IPS-20b (cell line): ENCODE measurements at regions not wholly inside any gene's neighbourhood (a gene's known extent, or its start where the extent isn't known, plus 50 kb on each side); places are given as distances from the start of the nearest gene placed in this dataset.
"Not testable (repeated sequence)": the region's sequence is repeated elsewhere in the genome, so short reads cannot be mapped to it uniquely, and the experiment has no call there.

ENCODE experiments used
- H3K27ac ChIP-seq: one replicate; pipeline ENCODE4 v1.5.1; 2013; ENCODE audit warnings: low read length
- H3K27me3 ChIP-seq: 2 replicates; pipeline ENCODE4 v1.6.1; 2013; ENCODE audit warnings: mild to moderate bottlenecking, low read length, inconsistent platforms; ENCODE audit not compliant: insufficient read depth
- H3K36me3 ChIP-seq: 2 replicates; pipeline ENCODE4 v1.6.1; 2013; ENCODE audit warnings: low read depth, mild to moderate bottlenecking, inconsistent platforms, low read length, moderate library complexity; ENCODE audit not compliant: insufficient read depth
- H3K4me1 ChIP-seq: 2 replicates; pipeline ENCODE4 v1.6.1; 2013; ENCODE audit warnings: mild to moderate bottlenecking, control low read depth, inconsistent platforms, low read length, moderate library complexity; ENCODE audit not compliant: insufficient read depth
- H3K4me3 ChIP-seq: 2 replicates; pipeline ENCODE4 v1.5.1; 2013; ENCODE audit warnings: mild to moderate bottlenecking, low read length, inconsistent platforms
- H3K9ac ChIP-seq: 2 replicates; pipeline ENCODE4 v1.6.1; 2013; ENCODE audit warnings: low read depth, mild to moderate bottlenecking, inconsistent platforms, low read length, moderate library complexity
- H3K9me3 ChIP-seq: 2 replicates; pipeline ENCODE4 v1.6.1; 2013; ENCODE audit warnings: mild to moderate bottlenecking, low read depth, low read length, inconsistent platforms; ENCODE audit not compliant: insufficient read depth

DNA sequence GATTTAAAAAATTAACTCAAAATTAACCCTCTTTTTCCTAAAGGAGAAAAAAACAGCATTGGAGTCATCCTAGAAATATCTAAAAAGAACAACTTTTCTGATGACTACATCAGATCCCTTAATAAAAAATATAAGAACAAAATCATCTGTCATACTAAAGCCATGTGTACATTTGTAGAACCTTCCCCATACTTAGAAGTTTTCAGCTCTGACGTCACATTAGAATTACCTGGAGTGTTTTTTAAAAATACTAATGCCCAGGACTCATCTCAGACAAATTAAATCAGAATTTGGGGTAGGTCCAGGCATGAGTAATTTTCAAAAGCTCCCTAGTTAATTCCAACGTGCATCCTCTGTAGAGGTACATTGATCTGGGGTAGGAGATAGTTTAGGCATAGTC, 598.0 kb downstream of the DSC3 start:
- Histone ChIP-seq H3K9ac (no peak overlapping the region), H3K9me3 (no peaks in the 10 kb centered on the region), H3K4me1 (0 out of 2 replicates have a peak, but pooled peaks cover 4% of the 10 kb centered on the region), H3K4me3 (no peak overlapping the region), H3K27me3 (no peaks in the 10 kb centered on the region), H3K36me3 (no peaks in the 10 kb centered on the region), H3K27ac (no peak overlapping the region)

DNA sequence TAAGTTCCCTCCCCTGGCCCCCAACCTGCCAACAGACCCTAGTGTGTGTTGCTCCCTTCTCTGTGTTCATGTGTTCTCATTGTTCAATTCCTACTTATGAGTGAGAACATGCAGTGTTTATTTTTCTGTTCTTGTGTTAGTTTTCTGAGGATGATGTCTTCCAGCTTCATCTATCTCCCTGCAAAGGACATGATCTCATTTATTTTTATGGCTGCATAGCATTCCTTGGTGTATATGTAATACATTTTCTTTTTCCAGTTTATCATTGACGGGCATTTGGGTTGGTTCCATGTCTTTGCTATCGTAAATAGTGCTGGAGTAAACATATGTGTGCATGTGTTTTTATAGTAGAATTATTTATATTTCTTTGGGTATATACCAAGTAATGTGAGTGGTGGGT, 602.2 kb downstream of the DSC3 start:
- H3K4me1 ChIP-seq = no peaks in the 10 kb centered on the region
- H3K9ac ChIP-seq = no peak overlapping the region
- no peaks in the 10 kb centered on the region for H3K27me3 ChIP-seq
- no peak overlapping the region for H3K4me3 ChIP-seq
- H3K36me3 ChIP-seq = no peaks in the 10 kb centered on the region
- H3K9me3 ChIP-seq = no peaks in the 10 kb centered on the region
- no peak overlapping the region for H3K27ac ChIP-seq

DNA sequence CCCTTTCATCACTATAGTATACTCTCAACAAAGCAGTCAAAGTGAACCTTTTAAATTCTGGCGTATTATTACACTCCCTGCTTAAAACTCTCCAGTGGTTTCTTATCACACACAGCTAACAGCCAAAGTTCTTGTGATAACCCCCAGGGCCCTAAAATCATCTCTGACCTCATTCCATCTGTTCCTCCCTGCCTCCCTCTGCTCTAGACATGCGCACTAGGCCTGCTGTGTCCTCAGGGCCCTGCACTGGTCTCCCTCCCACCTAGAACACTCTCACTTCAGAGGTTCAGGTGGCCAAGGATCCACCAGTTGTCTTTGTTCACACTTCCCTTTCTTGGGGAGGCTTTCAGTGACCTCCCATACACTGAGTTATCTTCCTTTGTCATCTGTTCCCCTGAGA, 603.4 kb downstream of the DSC3 start:
- H3K4me1 ChIP-seq = no peaks in the 10 kb centered on the region
- H3K9me3 ChIP-seq = no peaks in the 10 kb centered on the region
- no peaks in the 10 kb centered on the region for H3K27me3 ChIP-seq
- no peak overlapping the region for H3K9ac ChIP-seq
- no peak overlapping the region for H3K27ac ChIP-seq
- H3K4me3 ChIP-seq = no peak overlapping the region
- H3K36me3 ChIP-seq = no peaks in the 10 kb centered on the region

- no peak overlapping the region for H3K27ac ChIP-seq
- H3K36me3 ChIP-seq = no peaks in the 10 kb centered on the region
Observed at GRCh38 chr18:30432349-30432748, 610.2 kb downstream of the DSC3 start.

GRCh38 chr18:30419399-30419798, 623.1 kb downstream of the DSC3 start:
- H3K36me3 ChIP-seq, H3K27ac ChIP-seq, H3K9me3 ChIP-seq, H3K4me3 ChIP-seq, H3K9ac ChIP-seq, H3K4me1 ChIP-seq, H3K27me3 ChIP-seq: not testable (repeated sequence)

More at GRCh38 chr18:30432349-30432748, 610.2 kb downstream of the DSC3 start:
- H3K4me1 ChIP-seq = peaks cover 6% of the 10 kb centered on the region; the same call in 1 of the 2 replicates
- H3K9ac ChIP-seq = no peak overlapping the region
- H3K4me3 ChIP-seq = no peak overlapping the region
- H3K9me3 ChIP-seq = no peaks in the 10 kb centered on the region
- H3K27me3 ChIP-seq = no peaks in the 10 kb centered on the region

DNA sequence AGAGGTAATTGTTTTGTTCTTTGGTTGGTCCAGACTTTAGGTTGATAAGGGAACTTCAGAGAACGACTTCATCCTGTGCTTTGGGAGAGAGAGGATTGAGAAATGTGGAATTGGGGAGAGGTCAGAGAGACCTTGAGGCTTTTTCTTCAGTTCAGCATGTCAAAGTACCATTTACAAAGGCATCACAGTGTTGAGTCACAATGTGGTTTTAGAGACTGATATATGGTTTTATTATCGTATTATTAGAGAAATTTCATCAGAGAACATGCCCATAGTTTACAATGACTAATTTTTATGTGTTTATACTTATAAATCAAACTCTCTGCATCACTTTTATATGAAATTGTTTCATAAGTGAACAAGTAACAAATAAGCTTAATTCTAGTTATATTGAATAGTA, 626.6 kb downstream of the DSC3 start:
- no peaks in the 10 kb centered on the region for H3K27me3 ChIP-seq
- H3K4me1 ChIP-seq = no peaks in the 10 kb centered on the region
- no peak overlapping the region for H3K4me3 ChIP-seq
- H3K36me3 ChIP-seq = no peaks in the 10 kb centered on the region
- H3K9me3 ChIP-seq = no peaks in the 10 kb centered on the region
- H3K9ac ChIP-seq = no peak overlapping the region
- H3K27ac ChIP-seq = no peak overlapping the region

- no peak overlapping the region for H3K9ac ChIP-seq
- H3K27me3 ChIP-seq = no peaks in the 10 kb centered on the region
- H3K4me1 ChIP-seq = no peaks in the 10 kb centered on the region
Observed at GRCh38 chr18:30409120-30409519, 633.4 kb downstream of the DSC3 start.

GRCh38 chr18:30406728-30407127, 635.8 kb downstream of the DSC3 start:
- H3K4me3 ChIP-seq = no peak overlapping the region
- H3K27ac ChIP-seq = no peak overlapping the region
- H3K27me3 ChIP-seq = no peaks in the 10 kb centered on the region
- H3K36me3 ChIP-seq = no peaks in the 10 kb centered on the region
- H3K9ac ChIP-seq = no peak overlapping the region
- H3K4me1 ChIP-seq = no peaks in the 10 kb centered on the region
- peaks cover 7% of the 10 kb centered on the region; the same call in 1 of the 2 replicates for H3K9me3 ChIP-seq

More at GRCh38 chr18:30409120-30409519, 633.4 kb downstream of the DSC3 start:
- Histone ChIP-seq H3K9me3 (peaks cover 7% of the 10 kb centered on the region; the same call in 1 of the 2 replicates), H3K36me3 (no peaks in the 10 kb centered on the region), H3K27ac (no peak overlapping the region), H3K4me3 (no peak overlapping the region)

DNA sequence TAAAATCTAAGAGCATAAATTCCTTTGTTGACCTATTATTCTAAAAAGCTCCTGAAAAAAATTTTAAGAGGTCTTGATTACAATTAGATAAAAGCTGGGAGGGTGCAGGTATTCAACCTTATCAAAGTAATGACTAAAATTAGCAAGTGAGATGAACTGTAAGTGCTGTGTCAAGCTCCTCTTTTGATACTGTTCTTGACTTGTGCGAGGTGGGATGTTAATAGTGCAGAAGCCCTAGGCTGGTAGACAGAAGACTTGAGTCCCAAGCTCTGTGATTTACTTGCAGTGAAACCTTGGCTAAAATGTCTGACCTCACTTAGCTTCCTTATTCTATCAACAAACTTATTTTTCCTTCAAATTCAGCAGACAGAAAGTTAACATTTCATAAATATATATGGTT, 637.5 kb downstream of the DSC3 start:
- H3K4me1 ChIP-seq = no peaks in the 10 kb centered on the region
- no peak overlapping the region for H3K27ac ChIP-seq
- H3K27me3 ChIP-seq = no peaks in the 10 kb centered on the region
- H3K9me3 ChIP-seq = peaks cover 7% of the 10 kb centered on the region; the same call in 1 of the 2 replicates
- H3K9ac ChIP-seq = no peak overlapping the region
- H3K36me3 ChIP-seq = no peaks in the 10 kb centered on the region
- no peak overlapping the region for H3K4me3 ChIP-seq

DNA sequence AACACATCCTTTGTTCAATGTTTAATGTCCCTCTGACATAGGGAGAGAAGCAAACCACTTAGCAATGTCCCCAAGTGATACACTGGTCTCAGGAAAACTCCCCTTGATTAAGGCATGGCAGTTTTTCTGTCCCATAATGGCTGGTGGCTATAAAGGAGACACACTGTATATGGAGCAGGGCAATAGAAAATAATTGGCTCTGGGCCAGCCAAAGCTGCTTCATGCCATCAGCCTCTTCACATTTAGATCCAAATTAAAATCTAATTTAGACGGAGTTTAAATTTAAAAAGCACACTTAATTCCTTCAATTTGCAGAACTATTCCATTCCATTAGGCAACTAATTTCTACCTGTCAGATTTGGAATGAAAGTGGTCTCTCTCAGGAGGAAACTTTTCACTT, 638.1 kb downstream of the DSC3 start:
- Histone ChIP-seq H3K9ac (no peak overlapping the region), H3K4me3 (no peak overlapping the region), H3K36me3 (no peaks in the 10 kb centered on the region), H3K9me3 (peaks cover under 1% of the 10 kb centered on the region; the same call in 1 of the 2 replicates), H3K27ac (no peak overlapping the region), H3K27me3 (no peaks in the 10 kb centered on the region), H3K4me1 (no peaks in the 10 kb centered on the region)

DNA sequence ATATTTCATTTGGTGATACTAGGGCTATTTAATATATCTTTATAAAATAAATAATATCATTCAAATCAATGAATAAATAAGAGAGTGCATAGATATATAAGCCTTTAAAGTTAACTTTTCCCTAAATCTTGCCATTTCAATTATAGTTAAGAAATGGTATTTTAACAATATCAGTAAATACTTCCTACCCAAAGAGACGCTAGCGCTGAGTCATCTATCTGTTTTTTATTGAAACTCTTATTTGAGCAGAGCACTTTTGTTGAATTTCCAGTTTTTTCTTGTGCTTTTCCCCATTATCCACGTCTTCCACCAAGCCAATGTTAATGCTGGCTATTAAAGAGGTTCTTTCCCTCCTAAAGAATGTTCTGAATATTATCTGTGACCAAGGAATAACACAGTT, 639.3 kb downstream of the DSC3 start:
- Histone ChIP-seq H3K4me3 (no peak overlapping the region), H3K4me1 (no peaks in the 10 kb centered on the region), H3K27me3 (no peaks in the 10 kb centered on the region), H3K9me3 (no peaks in the 10 kb centered on the region), H3K36me3 (no peaks in the 10 kb centered on the region), H3K9ac (no peak overlapping the region), H3K27ac (no peak overlapping the region)

DNA sequence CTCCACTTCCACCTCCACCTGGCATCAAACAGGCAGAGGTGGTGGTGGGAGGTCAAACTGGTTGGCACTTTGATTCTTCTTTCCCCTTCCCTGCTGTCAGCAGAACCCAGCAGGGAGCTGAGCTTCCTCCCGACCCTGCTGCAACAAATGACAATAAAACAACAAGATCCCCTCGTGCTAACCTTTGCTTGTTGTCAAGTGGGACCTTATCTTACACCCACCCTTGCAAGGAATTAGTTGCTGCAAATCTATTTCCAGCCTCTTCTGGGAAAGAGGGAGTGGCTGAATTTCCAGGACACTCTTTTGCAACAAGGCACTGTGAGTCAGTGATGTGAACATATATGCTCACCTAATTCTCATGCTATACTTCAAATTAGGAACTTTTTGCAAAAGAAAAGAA, 655.1 kb downstream of the DSC3 start:
- Histone ChIP-seq H3K36me3 (no peaks in the 10 kb centered on the region), H3K4me3 (no peak overlapping the region), H3K9ac (no peak overlapping the region), H3K9me3 (no peaks in the 10 kb centered on the region), H3K27ac (no peak overlapping the region), H3K4me1 (peaks cover 5% of the 10 kb centered on the region), H3K27me3 (no peaks in the 10 kb centered on the region)

DNA sequence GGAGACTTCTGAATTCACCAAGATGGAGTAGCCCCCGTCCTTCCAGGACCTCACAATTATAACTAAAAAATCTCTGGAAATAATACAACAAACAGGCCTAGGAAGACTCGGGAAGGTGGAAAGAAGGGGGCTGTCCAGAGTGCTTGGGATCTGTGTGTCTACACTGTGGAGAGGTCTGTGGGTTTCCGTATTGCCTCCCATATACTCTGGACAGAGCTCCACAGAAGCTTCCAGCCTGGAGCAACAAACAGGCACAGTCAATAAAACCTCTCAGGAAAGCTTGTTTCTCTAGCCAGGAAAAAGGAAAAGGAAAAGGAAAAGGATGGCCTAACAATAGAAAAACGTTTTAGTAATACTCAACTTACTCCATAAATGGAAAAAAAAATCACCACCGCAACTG, 655.9 kb downstream of the DSC3 start:
- Histone ChIP-seq H3K4me3 (no peak overlapping the region), H3K4me1 (peaks cover 5% of the 10 kb centered on the region), H3K27me3 (no peaks in the 10 kb centered on the region), H3K9me3 (no peaks in the 10 kb centered on the region), H3K27ac (no peak overlapping the region), H3K36me3 (no peaks in the 10 kb centered on the region), H3K9ac (no peak overlapping the region)
